IMR-90 (cell line): ENCODE measurements at regions not wholly inside any gene's neighbourhood (a gene's known extent, or its start where the extent isn't known, plus 50 kb on each side); places are given as distances from the start of the nearest gene placed in this dataset.

Source experiments
- ATAC-seq: fragments of 200-7000 bp; cut with Tn5 transposase; 2 replicates; pipeline ENCODE4 v1.9.1; 2020; ENCODE audit warnings: low read depth, mild to moderate bottlenecking, moderate library complexity
- BruUV-seq: library from RNA; stranded (reverse); fragments of 400-500 nt; replicated peaks from 2 replicates; lab custom pipeline; 2021; lab: Mats Ljungman, UMichigan
- CTCF ChIA-PET: fragments of 300-600 bp; formaldehyde crosslinking; extraction: SDS; loops from one replicate; lab custom pipeline; 2021; ENCODE audit warnings: antibody characterized with exemption; lab: Yijun Ruan, JAX
- POLR2A ChIA-PET: fragments of 300-600 bp; sonication (Branson Sonifier 250); formaldehyde crosslinking; loops from one replicate; lab custom pipeline; 2022; ENCODE audit warnings: antibody characterized with exemption; ENCODE audit not compliant: unreplicated experiment; lab: Charles Lee
- DNase-seq: peaks from one replicate; pipeline ENCODE4 v3.0.0; 2013
- H2AFZ ChIP-seq: replicated peaks from 2 replicates; pipeline ENCODE3; 2013; ENCODE audit warnings: low read length, mild to moderate bottlenecking; ENCODE audit not compliant: poor library complexity
- H2AK5ac ChIP-seq: 2 replicates; pipeline ENCODE4 v1.6.1; 2013; ENCODE audit warnings: low read depth, low read length, inconsistent platforms
- H2AK9ac ChIP-seq: replicated peaks from 2 replicates; pipeline ENCODE3; 2013; ENCODE audit warnings: mild to moderate bottlenecking, low read depth, low read length, moderate library complexity; ENCODE audit not compliant: poor library complexity
- H2BK120ac ChIP-seq: 2 replicates; pipeline ENCODE4 v1.6.1; 2013; ENCODE audit warnings: low read depth, low read length, inconsistent platforms
- H2BK15ac ChIP-seq: 3 replicates; pipeline ENCODE4 v1.6.1; 2013; ENCODE audit warnings: low read depth, low read length, inconsistent platforms
- H2BK20ac ChIP-seq: 2 replicates; pipeline ENCODE4 v1.6.1; 2013; ENCODE audit warnings: low read depth, mild to moderate bottlenecking, inconsistent platforms, low read length, moderate library complexity
- H2BK5ac ChIP-seq: 2 replicates; pipeline ENCODE4 v1.6.1; 2013; ENCODE audit warnings: mild to moderate bottlenecking, low read depth, low read length, inconsistent platforms; ENCODE audit not compliant: poor library complexity, severe bottlenecking
- H3K14ac ChIP-seq: replicated peaks from 2 replicates; pipeline ENCODE4 v1.6.1; 2013; ENCODE audit warnings: low read depth, low read length, inconsistent platforms
- H3K18ac ChIP-seq: 2 replicates; pipeline ENCODE4 v1.6.1; 2013; ENCODE audit warnings: low read depth, low read length, control low read depth
- H3K23ac ChIP-seq: 2 replicates; pipeline ENCODE4 v1.6.1; 2013; ENCODE audit warnings: low read depth, low read length, inconsistent platforms
- H3K27ac ChIP-seq: 2 replicates; pipeline ENCODE4 v1.5.1; 2013; ENCODE audit warnings: mild to moderate bottlenecking, control low read depth, low read length; ENCODE audit not compliant: insufficient read depth
- H3K27me3 ChIP-seq: 2 replicates; pipeline ENCODE4 v1.6.1; 2013; ENCODE audit warnings: low read length; ENCODE audit not compliant: control insufficient read depth, insufficient read depth
- H3K36me3 ChIP-seq: 2 replicates; pipeline ENCODE4 v1.6.1; 2013; ENCODE audit warnings: low read length, mixed read lengths; ENCODE audit not compliant: control insufficient read depth, insufficient read depth
- H3K4ac ChIP-seq: 2 replicates; pipeline ENCODE4 v1.6.1; 2013; ENCODE audit warnings: low read depth, low read length, inconsistent platforms
- H3K4me1 ChIP-seq: 2 replicates; pipeline ENCODE4 v1.6.1; 2013; ENCODE audit warnings: low read length, mixed read lengths; ENCODE audit not compliant: control insufficient read depth, insufficient read depth
- H3K4me2 ChIP-seq: 2 replicates; pipeline ENCODE4 v1.6.1; 2013; ENCODE audit warnings: low read depth, mild to moderate bottlenecking, control low read depth, low read length, moderate library complexity
- H3K4me3 ChIP-seq: 2 replicates; pipeline ENCODE4 v1.5.1; 2013; ENCODE audit warnings: low read depth, mild to moderate bottlenecking, control low read depth, low read length, moderate library complexity; ENCODE audit not compliant: insufficient read depth
- H3K56ac ChIP-seq: 2 replicates; pipeline ENCODE4 v1.6.1; 2013; ENCODE audit warnings: low read length, inconsistent platforms; ENCODE audit not compliant: insufficient read depth; ENCODE audit errors: extremely low read depth
- H3K79me1 ChIP-seq, 2 experiments: 2 replicates each; pipeline ENCODE4 v1.6.1; 2013; ENCODE audit warnings: low read length in 2 of 2, inconsistent platforms in 1 of 2, low read depth in 1 of 2
- H3K9ac ChIP-seq: 2 replicates; pipeline ENCODE4 v1.6.1; 2013; ENCODE audit warnings: low read depth, low read length, control low read depth
- H3K9me1 ChIP-seq: 2 replicates; pipeline ENCODE4 v1.6.1; 2013; ENCODE audit warnings: low read length, inconsistent platforms; ENCODE audit not compliant: insufficient read depth
- H3K9me3 ChIP-seq: 2 replicates; pipeline ENCODE4 v1.6.1; 2013; ENCODE audit warnings: low read length; ENCODE audit not compliant: control insufficient read depth, insufficient read depth
- H4K20me1 ChIP-seq: 2 replicates; pipeline ENCODE4 v1.6.1; 2013; ENCODE audit warnings: low read length, inconsistent platforms; ENCODE audit not compliant: insufficient read depth
- H4K5ac ChIP-seq: 2 replicates; pipeline ENCODE4 v1.6.1; 2013; ENCODE audit warnings: mild to moderate bottlenecking, low read depth, low read length, control low read depth
- H4K8ac ChIP-seq, 2 experiments: 2 replicates each; pipeline ENCODE4 v1.6.1; 2013; ENCODE audit warnings: low read depth in 2 of 2, low read length in 2 of 2, control low read depth in 1 of 2, inconsistent platforms in 1 of 2
- H4K91ac ChIP-seq: 2 replicates; pipeline ENCODE4 v1.6.1; 2013; ENCODE audit warnings: low read depth, low read length, inconsistent platforms; ENCODE audit not compliant: insufficient read depth
- BHLHE40 ChIP-seq: fragments of 150-350 bp; IDR thresholded peaks from 2 replicates; pipeline ENCODE4 v1.6.1; 2016; ENCODE audit warnings: mild to moderate bottlenecking, low read depth, low read length
- CEBPB ChIP-seq: IDR thresholded peaks from 2 replicates; pipeline ENCODE4 v1.6.1; 2012; ENCODE audit warnings: low read depth, low read length, improper control_type of control experiment
- CHD1 ChIP-seq: IDR thresholded peaks from 2 replicates; pipeline ENCODE4 v1.6.1; 2012; ENCODE audit warnings: low read depth, low read length, improper control_type of control experiment
- CTCF ChIP-seq: conservative IDR thresholded peaks from 2 replicates; pipeline ENCODE4 v1.5.1; 2012; ENCODE audit warnings: mild to moderate bottlenecking, low read depth, low read length, improper control_type of control experiment
- ELK1 ChIP-seq: fragments of 150-350 bp; IDR thresholded peaks from 2 replicates; pipeline ENCODE4 v1.6.1; 2016; ENCODE audit warnings: low read depth, mild to moderate bottlenecking, low read length, moderate library complexity, borderline replicate concordance
- FOS ChIP-seq: fragments of 150-350 bp; IDR thresholded peaks from 2 replicates; pipeline ENCODE4 v1.6.1; 2016; ENCODE audit warnings: low read depth, low read length
- MAFK ChIP-seq: IDR thresholded peaks from 2 replicates; pipeline ENCODE4 v1.6.1; 2012; ENCODE audit warnings: low read depth, low read length, improper control_type of control experiment
- MAZ ChIP-seq: IDR thresholded peaks from 2 replicates; pipeline ENCODE4 v1.6.1; 2012; ENCODE audit warnings: low read depth, mild to moderate bottlenecking, low read length, improper control_type of control experiment, moderate library complexity, borderline replicate concordance
- MXI1 ChIP-seq: IDR thresholded peaks from 2 replicates; pipeline ENCODE4 v1.6.1; 2012; ENCODE audit warnings: low read depth, mild to moderate bottlenecking, low read length, moderate library complexity, borderline replicate concordance
- NFE2L2 ChIP-seq: fragments of 150-350 bp; IDR thresholded peaks from 2 replicates; pipeline ENCODE4 v1.6.1; 2016; ENCODE audit warnings: low read depth, mild to moderate bottlenecking, low read length
- POLR2A ChIP-seq: IDR thresholded peaks from 2 replicates; pipeline ENCODE4 v1.6.1; 2012; ENCODE audit warnings: mild to moderate bottlenecking, low read depth, low read length
- RAD21 ChIP-seq: IDR thresholded peaks from 2 replicates; pipeline ENCODE4 v1.6.1; 2012; ENCODE audit warnings: low read length, improper control_type of control experiment
- RCOR1 ChIP-seq: IDR thresholded peaks from 2 replicates; pipeline ENCODE4 v1.6.1; 2012; ENCODE audit warnings: mild to moderate bottlenecking, low read length, improper control_type of control experiment; ENCODE audit not compliant: insufficient replicate concordance
- RFX5 ChIP-seq: IDR thresholded peaks from 2 replicates; pipeline ENCODE4 v1.8.0; 2012; ENCODE audit warnings: low read depth, mild to moderate bottlenecking, low read length, moderate library complexity
- SMC3 ChIP-seq: fragments of 150-350 bp; IDR thresholded peaks from 2 replicates; pipeline ENCODE4 v1.6.1; 2016; ENCODE audit warnings: low read depth, mild to moderate bottlenecking, antibody characterized with exemption, low read length, moderate library complexity
- USF2 ChIP-seq: fragments of 150-350 bp; IDR thresholded peaks from 2 replicates; pipeline ENCODE4 v1.6.1; 2017; ENCODE audit warnings: mild to moderate bottlenecking, antibody characterized with exemption, low read length, low read depth
- WGBS, 2 experiments: methylation state at CpG; one replicate each; pipeline versions ENCODE4 v1.1.5 to v1.1.7; 2013; ENCODE audit warnings: missing lambda C conversion rate in 2 of 2; ENCODE audit not compliant: insufficient read length in 1 of 2; ENCODE audit errors: extremely low coverage in 2 of 2; 5-methylcytosine and 5-hydroxymethylcytosine counted together
- dilution Hi-C: fragments of 300-500 bp; cut with HindIII; formaldehyde crosslinking; loops from one replicate; pipeline ENCODE4 v1.14.3; 2018; ENCODE audit warnings: low sequenced_read_pairs; ENCODE audit not compliant: unreplicated experiment
- in situ Hi-C: fragments of 300-500 bp; cut with MboI; formaldehyde crosslinking; loops from 3 replicates; pipeline ENCODE4 v1.14.3; 2019; ENCODE audit warnings: low sequenced_read_pairs, inconsistent platforms, mixed read lengths
- intact Hi-C: fragments of 100-400 bp; cut with micrococcal nuclease; formaldehyde crosslinking; loops from 2 replicates; pipeline ENCODE4 v1.10.0; 2022

- H3K79me1 ChIP-seq, result no peaks in the 10 kb centered on the region
- H3K27ac ChIP-seq, result no peak overlapping the region
- no peak overlapping the region for H3K9ac ChIP-seq
- H4K5ac ChIP-seq, result no peak overlapping the region
- H3K18ac ChIP-seq, result no peak overlapping the region
- no peak overlapping the region for H2BK5ac ChIP-seq
- no peak overlapping the region for H3K4ac ChIP-seq
- ChIA-PET POLR2A (no interaction called here), CTCF (no interaction called here)
- no peak overlapping the region for H2AK9ac ChIP-seq
- no peak overlapping the region for H3K4me3 ChIP-seq
- H2BK120ac ChIP-seq, result no peak overlapping the region
- no peak overlapping the region for H3K23ac ChIP-seq
- peak overlapping the region; percentile 30 for H3K4me2 ChIP-seq
- no peak overlapping the region for H4K8ac ChIP-seq
- intact Hi-C loops (no loop called here), in situ Hi-C loops (no loop called here), dilution Hi-C loops (no loop called here)
- ATAC-seq (no peak), DNase-seq (no peak)
- H3K9me3 ChIP-seq, result peaks cover under 1% of the 10 kb centered on the region
- H2BK20ac ChIP-seq, result no peak overlapping the region
- WGBS, 2 experiments, result 40% methylated on average over 1 of the region's 2 CpGs; no CpG with 5 or more reads in 1 of the 2 experiments
- H3K4me1 ChIP-seq, result no peaks in the 10 kb centered on the region
- no peak overlapping the region for H3K56ac ChIP-seq
- no peak for TF ChIP-seq RFX5
- TF ChIP-seq CHD1, result no peak
- TF ChIP-seq CEBPB, result no peak
- TF ChIP-seq SMC3, result no peak
- no peak for TF ChIP-seq RAD21
- TF ChIP-seq NFE2L2, result no peak
- TF ChIP-seq RCOR1, result no peak
- TF ChIP-seq USF2, result no peak
- no peak for TF ChIP-seq POLR2A
- no peak for TF ChIP-seq MAFK
- TF ChIP-seq BHLHE40, result no peak
- no peak for TF ChIP-seq MXI1
- TF ChIP-seq FOS, result no peak
- TF ChIP-seq CTCF, result no peak
- no peak for TF ChIP-seq ELK1
- no peak for TF ChIP-seq MAZ
- H3K9me1 ChIP-seq, result no peaks in the 10 kb centered on the region
- no peak overlapping the region for H4K91ac ChIP-seq
- no TSS peak for BruUV-seq
- no peak overlapping the region for H2AFZ ChIP-seq
- no peaks in the 10 kb centered on the region for H3K36me3 ChIP-seq
- no peak overlapping the region for H3K14ac ChIP-seq
- H2BK15ac ChIP-seq, result no peak overlapping the region
- no peaks in the 10 kb centered on the region for H4K20me1 ChIP-seq
- peaks cover 42% of the 10 kb centered on the region for H3K27me3 ChIP-seq
- no peak overlapping the region for H2AK5ac ChIP-seq
Measured at GRCh38 chr12:116650062-116650461, 87.8 kb downstream of the SPRING1 start.
